GM18867 (cell line): ENCODE measurements at regions not wholly inside any gene's neighbourhood (a gene's known extent, or its start where the extent isn't known, plus 50 kb on each side); places are given as distances from the start of the nearest gene placed in this dataset.

Source experiments
- ATAC-seq: cut with Tn5 transposase; IDR thresholded peaks from one replicate; pipeline ENCODE4 v1.9.1; 2021; ENCODE audit warnings: mild to moderate bottlenecking, moderate library complexity; ENCODE audit not compliant: unreplicated experiment

DNA sequence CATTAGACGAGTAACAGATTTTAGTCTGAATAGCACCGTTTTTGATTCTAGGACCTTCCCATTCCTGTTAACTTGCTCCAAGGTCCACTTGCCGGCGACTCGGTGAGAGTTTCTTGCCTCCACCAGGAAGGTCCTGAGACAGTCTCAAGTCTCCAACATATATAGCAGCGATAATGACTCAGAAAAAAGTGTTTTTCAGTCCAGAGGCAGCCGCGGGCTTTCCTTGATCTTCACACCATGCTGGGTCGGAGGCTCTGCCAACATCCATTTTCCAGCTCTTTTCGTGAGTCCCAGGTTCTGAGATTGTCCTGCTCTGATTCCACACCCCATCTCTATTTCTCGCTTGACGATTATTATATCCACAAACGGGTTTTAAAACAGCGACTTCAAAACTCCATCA is 170.5 kb downstream of the GPX5 start:
- ATAC-seq, result no peak

DNA sequence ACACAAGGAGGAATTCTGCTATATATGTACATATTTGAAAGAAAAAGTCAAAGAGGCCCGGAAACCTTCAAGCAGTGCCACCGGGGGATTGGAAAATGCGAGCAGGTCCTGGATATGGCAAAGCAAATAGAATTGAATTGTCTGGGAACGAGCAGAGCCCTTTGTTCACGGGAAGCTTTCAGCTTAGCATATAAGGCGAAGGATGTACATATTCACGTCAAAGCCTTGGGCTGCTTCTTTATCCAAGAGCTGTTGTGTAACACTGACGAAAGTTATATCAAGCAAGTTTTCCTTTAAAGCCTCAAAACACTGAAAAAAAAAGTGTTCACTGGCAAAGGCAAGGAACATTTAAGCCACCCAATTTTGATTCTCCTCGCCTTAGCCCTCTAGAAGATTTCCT is 171.0 kb downstream of the GPX5 start:
- ATAC-seq, result no peak

DNA sequence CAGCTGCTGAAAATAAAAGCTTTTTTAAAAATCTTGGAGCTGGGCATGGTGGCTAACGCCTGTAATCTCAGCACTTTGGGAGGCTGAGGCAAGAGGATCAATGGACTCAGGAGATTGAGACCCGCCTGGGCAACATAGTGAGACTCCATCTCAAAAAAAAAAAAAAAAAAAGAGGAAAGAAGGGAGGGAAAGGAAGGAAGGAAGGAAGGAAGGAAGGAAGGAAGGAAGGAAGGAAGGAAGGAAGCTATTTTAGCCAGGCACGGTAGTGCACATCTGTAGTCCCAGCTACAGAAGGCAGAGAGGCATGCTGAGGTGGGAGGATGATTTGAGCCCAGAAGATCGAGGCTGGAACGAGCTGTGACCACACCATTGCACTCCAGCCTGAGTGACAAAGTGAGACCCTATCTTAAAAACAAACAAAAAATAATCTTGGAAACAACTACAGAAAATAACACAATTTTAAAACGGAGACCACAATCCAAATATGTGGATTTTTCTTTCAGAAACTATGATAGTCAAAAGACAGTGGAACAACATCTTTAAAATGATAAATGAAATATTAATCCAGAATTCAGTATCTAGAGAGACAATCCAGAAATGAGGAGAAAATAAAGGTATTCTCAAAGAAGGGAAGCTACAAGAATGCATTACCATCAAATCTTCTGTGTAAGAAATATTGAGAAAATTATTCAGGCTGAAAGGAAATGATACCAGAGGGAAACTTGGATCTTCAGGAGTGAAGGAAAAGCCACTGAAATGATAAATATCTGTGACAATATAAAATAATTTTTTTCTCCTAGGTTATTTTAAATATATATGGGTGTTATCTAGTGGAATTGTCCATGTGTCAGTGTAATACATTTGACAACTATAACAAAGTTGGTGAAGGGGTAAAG is 182.0 kb downstream of the GPX5 start:
- no peak for ATAC-seq

DNA sequence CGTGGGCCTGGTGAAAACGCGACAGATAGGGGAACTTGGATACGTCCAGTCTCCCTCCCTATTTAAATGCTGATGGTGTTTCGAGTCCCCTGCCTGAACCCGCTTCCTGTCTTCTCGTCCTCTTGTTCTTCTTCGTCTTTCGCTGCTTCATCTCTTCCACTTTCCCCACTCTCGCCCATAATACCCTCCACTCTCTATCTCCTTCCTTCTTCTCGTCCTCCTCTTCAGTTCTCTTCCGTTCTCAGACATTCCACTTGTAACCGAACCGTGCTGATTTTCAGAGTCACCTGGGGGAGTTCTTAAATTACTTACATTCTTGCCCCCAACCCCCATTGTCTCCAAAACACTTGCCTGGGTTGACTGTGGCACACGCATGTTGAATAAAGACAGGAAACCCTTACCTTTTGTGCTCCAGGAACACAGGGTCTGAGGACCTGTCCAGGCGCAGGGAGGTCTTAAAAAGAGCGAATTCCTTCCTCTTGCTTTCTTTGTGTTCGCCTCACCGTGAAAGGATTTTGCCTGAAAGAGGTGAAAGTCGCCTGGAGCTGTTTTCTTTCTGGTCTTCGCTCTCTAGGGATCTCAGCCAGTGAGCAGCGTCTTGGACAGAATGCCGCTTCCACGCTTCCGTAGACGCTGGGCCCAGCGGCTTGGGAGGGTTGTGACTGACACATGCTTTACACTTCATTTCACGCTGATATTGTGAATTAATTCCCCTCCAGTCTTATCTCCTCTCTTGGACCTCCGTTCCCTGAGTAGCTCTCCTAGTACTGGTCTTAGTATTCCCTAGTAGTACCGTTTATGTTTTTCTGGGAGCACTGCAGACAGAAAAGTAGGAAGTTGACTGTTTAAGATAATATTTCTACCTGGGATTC is 184.0 kb downstream of the GPX5 start:
- ATAC-seq, result no peak

DNA sequence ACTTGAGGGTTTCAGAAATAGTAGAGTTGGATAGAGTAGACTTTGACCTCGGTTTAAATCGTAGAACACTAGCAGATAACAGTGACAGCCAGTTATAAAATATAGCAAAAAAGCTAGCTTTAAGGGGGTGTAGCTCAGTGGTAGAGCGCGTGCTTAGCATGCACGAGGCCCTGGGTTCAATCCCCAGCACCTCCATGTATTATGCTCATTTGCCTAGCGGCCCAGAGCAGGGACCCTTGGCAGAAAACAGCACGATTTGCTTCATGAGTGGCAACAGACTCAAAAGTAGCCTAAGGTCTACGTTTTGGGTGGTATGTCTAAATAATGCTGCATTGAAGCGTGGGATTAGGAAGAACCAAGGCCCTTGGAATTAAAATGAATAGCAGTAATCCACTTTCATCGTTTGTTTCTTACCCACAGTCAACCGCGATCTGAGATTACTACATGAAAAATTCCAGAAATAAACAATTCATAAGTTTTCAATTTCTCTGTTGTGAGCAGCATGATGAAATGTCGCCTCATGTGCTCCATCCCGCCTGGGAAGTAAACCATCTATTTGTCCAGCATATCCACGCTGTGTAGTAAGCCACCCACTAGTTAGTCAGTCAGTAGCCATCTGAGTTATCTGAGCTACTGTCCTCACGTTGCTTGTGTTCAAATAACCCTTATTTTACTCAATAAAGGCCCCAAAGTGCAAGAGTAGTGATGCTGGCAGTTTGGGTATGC is 184.9 kb downstream of the GPX5 start:
- ATAC-seq, result no peak

DNA sequence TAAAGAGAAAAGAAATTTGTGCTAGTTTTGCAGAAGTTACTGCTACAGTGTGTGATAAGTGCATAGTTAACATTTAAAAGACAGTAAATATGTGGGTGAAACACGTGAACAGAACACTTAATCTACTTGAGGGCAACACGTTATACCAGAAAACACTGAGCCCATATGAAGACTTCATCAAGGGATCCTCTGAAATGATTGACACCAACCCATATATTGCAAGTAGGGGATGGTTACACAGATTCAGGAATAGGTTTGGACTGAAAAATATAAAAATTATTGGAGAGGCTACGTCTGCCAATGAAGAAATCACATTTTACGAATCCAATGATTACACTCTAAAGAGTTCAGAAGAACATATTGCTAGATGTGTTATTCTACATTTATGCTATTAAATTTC is 185.6 kb downstream of the GPX5 start:
- no peak for ATAC-seq

DNA sequence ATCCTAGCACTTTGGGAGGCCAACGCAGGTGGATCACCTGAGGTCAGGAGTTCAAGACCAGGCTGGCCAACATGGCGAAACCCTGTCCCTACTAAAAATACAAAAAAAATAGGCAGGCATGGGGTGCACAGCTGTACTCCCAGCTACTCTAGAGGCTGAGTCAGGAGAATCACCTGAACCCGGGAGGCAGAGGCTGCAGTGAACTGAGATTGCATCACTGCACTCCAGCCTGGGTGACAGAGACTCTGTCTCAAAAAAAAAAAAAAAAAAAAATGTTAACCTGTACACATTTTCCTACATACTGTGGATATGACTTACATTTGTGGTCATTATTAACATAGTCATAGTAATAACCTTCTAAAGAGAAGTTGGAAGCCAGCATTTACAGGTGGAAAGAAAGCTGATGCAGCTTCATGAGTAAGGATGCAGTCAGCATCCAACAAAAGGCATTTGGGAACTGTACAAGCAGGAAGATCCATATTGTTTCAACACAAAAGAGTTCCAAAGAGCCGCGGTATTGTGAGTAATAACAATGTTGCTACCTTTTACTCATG is 186.2 kb downstream of the GPX5 start:
- no peak for ATAC-seq

DNA sequence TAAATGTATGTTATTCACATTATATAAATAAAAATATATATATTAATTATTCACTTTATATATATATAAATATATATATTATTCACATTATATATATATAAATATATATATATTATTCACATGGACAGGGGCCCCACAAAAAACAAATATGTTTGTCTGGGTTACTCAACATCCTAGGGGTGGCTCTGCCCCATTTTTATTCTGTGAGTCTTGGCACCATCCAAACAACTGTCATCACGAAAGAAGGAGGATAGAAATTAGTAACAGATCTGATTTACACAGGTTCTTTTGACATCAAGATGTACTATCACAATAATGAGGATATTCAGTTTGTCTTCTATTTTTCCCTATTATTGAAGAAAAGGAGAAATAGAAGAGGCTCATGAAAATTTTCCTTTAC is 187.3 kb downstream of the GPX5 start:
- ATAC-seq, result no peak

DNA sequence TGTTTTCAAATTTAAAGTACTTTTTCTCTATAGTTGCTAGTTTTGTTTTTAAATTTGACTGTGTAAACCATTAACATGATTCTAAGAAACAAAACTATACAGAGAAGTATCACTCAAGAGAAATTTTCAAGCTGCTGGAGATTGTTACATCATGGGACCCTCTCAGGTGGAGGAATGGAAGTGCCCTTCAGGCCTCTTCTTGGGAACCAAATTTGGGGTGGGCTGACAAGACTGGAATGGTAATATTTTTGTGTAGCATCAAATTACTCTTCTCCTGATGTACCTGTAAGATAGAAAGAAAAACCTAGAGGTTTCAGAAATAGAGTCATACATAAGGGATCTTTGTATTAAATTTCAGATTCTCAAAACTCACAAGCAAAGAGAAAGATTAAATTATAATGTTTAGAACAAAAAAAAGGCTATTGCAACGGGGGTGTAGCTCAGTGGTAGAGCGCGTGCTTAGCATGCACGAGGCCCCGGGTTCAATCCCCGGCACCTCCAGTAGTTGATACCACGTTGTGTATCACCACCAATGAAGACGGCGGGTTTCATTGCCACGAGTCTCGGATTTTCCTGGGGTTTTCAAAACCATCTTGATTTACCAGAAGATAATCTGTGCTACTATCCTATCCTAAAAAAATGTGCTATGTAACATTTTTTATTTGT is 193.7 kb downstream of the GPX5 start:
- ATAC-seq, result no peak

DNA sequence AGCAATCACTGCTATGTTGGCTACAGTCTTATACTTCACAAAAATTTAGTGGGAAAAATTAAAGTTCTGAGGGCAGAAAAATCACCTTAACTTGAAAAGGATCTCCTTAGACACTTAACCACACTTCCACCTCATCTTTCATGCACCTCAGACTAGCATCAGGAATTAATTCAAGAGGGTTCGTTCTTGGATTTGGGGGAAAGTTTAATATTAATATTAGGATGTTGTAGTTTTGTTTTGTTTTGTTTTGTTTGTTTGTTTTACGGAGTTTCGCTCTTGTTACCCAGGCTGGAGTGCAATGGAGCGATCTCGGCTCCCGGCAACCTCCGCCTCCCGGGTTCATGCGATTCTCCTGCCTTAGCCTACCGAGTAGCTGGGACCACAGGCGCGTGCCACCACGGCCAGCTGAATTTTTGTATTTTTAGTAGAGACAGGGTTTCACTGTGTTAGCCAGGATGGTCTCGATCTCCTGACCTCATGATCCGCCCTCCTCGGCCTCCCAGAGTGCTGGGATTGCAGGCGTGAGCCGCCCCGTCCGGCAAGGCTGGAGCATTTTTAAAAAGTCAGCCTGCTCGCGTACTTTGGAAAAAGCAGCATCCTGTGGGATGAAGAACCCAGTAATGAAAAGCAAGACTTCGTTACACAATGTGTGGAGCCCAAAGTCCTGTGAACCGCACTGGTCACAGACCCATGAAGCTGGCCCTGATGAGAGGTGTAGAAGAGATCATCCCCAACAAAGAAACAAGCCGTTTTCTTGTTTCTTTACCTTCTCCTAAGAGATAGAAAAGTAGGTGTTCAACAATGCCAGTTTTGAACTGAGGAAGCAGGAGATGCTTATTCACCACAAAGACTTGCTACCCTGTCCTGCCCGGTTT is 194.9 kb downstream of the GPX5 start:
- no peak for ATAC-seq

DNA sequence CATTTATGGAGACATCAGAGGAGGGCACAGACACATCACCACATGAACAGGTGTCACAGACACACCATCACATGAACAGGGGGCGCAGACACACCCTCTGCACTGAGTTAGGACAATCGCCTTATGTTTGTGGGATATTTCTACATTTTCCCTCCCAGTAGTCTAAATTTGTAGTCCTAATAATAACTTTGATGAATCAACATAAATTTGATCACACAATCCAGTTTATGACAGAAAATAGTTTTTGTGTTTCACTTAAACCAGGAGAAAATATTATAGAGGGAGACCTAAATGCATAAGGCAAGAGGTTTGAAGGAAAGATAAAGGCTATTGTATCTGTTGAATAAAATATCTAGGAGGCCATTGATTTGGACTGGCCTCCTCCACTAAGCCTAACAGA is 195.7 kb downstream of the GPX5 start:
- ATAC-seq, result no peak

DNA sequence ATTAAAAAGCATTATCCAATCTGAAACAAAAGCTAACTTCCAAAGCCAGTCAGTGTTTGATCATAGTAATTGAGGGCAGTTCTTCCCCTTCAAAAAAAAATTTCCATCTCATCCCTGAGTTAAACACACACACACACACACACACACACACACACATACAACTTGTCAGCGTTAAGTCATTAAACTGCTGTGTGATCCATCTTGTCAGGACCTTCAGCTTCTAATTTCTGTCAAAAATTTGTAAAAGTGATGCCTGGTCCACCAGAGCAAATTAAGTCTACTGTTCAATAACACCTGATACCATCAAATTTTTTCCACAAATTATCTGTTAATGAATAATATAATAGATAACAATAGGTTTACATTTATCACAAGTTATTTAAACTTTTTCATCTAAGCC is 198.7 kb downstream of the GPX5 start:
- no peak for ATAC-seq

DNA sequence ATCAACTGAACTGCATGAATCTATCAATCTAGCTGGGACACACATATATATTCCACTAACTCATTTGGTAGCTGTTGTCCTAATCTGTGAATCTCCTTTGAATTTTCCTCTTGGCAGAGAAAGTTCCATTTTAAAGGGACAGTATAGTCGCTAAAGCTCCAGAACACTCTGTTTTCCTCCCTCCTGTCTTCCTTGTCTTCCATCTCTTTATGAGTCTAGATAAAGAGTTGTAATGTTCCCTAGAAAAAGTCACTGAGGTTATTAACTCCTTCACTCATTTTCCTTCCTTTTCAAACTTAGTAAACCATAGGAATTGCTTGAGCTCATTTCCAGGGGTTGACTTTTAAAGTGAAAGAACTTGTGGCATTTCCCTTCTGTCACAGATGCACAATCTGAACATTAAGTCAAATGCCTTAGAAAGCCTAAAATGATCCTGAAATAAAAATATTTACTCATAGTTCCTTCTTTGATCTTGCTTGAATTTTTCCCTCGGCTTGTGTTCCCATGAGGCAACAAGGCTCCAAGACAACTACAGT is 198.4 kb downstream of the TRIM27 start:
- no peak for ATAC-seq

DNA sequence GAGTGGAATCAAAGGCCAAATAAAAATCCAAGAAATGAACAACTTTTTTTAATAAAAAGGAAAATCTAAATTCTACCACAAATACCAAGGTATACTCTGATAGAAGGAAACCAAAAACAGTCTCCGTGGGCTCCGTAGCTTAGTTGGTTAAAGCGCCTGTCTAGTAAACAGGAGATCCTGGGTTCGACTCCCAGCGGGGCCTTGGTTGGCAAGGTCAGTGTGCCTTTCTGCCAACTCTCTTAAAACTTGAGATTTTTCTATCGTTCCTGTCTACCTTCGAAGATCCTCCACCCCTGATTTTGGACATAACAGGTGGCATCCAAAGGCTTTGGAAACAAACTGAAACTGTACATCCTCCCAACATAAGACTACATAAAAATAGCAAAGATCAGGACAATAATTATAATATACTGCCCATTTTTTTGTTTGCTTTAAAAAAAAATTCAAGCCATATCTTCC is 197.9 kb downstream of the TRIM27 start:
- no peak for ATAC-seq

DNA sequence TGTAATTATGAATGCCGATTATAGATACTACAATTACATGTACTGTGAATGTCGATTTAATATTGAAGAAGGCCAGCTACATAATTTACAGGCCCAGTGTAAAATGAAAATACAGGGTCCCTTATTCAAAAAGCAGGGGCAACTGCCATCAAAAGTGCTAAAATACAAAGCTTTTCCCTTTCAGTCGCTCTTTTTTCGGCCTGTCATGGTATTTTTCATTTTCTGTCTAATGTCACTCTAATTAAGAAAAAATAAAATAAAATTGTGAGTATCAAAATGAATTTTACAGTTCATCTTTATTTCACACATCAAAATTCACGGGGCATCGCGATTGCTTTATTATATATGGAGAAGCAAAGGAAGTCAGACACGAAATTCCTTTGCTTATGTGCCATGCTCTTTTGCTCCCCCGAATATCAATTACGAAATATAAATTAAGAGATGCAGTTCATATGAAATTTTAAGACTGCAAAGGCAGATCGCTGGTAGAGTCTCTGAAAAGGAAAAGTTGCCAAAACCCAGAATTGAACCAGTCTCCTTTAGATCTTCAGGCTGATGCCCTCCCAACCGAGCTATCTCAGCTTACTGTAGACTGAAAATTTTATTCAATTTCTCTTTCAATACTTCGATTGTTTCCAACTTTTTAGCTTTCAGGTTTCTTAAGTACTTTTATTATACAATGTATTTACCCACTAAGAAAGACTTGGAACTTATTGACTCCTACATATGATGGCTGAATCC is 197.0 kb downstream of the TRIM27 start:
- no peak for ATAC-seq

DNA sequence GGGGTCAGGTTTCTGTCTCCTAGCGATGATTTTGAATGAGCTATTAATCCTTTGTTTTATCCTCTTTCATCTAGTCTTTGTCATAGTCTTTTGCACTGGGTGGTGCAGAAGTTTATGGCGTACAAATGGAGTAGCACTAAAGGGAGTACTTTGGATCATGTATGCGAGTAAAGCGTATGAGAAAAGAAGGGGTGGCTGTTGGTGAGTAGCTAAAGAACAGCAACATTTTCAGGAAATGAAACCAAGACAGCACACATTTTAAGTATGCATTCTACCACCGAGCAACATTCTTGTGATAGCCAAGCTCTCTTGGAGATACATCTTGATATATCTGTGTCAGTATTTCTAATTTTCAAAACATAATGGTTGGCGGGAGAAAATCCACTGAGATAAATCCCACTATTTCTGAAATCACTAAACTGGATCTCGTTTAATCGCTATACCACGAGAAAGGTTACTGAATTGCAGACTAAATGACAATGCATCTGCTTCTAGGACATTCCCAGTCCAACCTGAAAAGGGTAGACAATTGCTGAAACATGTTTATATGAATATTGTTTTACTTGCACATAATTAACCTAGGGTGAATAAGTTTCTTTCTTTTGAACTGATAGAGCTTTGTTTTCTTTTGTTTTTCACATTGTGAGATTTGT is 196.1 kb downstream of the TRIM27 start:
- no peak for ATAC-seq

DNA sequence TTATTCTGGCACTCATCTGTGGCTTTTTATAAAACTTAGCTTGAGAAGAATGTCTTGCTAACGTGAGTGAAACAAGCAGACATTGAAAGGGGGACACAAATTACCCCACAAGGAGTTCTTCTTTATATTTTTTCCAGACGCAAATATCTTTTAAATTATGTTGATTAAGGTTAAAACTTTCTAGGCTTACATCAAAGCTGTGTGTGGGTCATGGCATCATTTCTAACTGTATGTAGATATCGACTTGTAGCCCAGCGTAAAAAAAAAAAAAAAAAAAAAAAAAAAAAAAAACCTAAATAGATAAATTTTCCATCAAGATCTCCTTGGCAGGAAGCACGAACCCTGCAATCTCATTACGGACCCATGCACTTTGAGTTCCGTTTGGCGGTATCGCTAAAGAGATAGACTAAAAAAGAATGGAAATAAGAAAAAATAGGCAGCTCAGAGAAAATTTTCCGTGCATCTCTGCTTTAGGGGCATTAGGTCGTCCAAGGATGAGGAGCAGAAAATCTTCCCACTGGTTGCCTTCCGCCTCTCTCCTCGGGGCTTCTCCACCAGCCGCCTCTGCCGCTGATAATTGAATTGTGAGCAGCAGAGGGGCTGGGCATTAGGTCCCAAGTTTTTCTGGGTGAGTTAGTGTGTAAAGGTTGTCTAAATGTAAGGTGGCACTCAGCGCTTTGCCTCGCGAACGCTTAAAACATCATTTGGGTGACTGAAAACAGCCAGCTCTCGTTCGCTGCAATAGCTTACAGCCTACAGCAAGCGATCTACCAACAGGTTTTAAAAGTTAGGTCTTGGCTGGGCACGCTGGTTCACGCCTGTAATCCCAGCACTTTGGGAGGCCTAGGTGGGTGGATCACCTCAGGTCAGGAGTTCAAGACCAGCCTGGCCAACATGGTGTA is 194.0 kb downstream of the TRIM27 start:
- no peak for ATAC-seq
